ENCODE measurements at regions not wholly inside any gene's neighbourhood (a gene's known extent, or its start where the extent isn't known, plus 50 kb on each side); places are given as distances from the start of the nearest gene placed in this dataset.

- no peak for DNase-seq (ENCODE audit: low read depth)
Observed at GRCh38 chr15:47304656-47305055, 412.6 kb upstream of the SEMA6D start.

- no peak for DNase-seq (ENCODE audit: low read depth)
Observed at GRCh38 chr15:47312161-47312560, 405.1 kb upstream of the SEMA6D start.

GRCh38 chr15:47326410-47327333 is 390.6 kb upstream of the SEMA6D start:
- DNase-seq (ENCODE audit: low read depth) = no peak

- no peak for DNase-seq (ENCODE audit: low read depth)
Observed at GRCh38 chr15:47331829-47332393, 385.4 kb upstream of the SEMA6D start.

- no peak for DNase-seq (ENCODE audit: low read depth)
Observed at GRCh38 chr15:47332481-47332880, 384.8 kb upstream of the SEMA6D start.

- DNase-seq (ENCODE audit: low read depth) = no peak
Observed at GRCh38 chr15:47333734-47334133, 383.6 kb upstream of the SEMA6D start.

- no peak for DNase-seq (ENCODE audit: low read depth)
Observed at GRCh38 chr15:47334805-47335535, 382.3 kb upstream of the SEMA6D start.

GRCh38 chr15:47337106-47337505 is 380.2 kb upstream of the SEMA6D start:
- DNase-seq (ENCODE audit: low read depth) = no peak

GRCh38 chr15:47337836-47338235 is 379.5 kb upstream of the SEMA6D start:
- no peak for DNase-seq (ENCODE audit: low read depth)

GRCh38 chr15:47338771-47339170 is 378.5 kb upstream of the SEMA6D start:
- DNase-seq (ENCODE audit: low read depth) = no peak

GRCh38 chr15:47339800-47340570 is 377.3 kb upstream of the SEMA6D start:
- DNase-seq (ENCODE audit: low read depth) = no peak

- DNase-seq (ENCODE audit: low read depth) = no peak
Observed at GRCh38 chr15:47340571-47340920, 376.8 kb upstream of the SEMA6D start.

- no peak for DNase-seq (ENCODE audit: low read depth)
Observed at GRCh38 chr15:47349179-47349578, 368.1 kb upstream of the SEMA6D start.

GRCh38 chr15:47351501-47351900 is 365.8 kb upstream of the SEMA6D start:
- DNase-seq (ENCODE audit: low read depth) = no peak

GRCh38 chr15:47352217-47352616 is 365.1 kb upstream of the SEMA6D start:
- DNase-seq (ENCODE audit: low read depth) = no peak

- no peak for DNase-seq (ENCODE audit: low read depth)
Observed at GRCh38 chr15:47355759-47356158, 361.5 kb upstream of the SEMA6D start.

GRCh38 chr15:47356297-47356696 is 361.0 kb upstream of the SEMA6D start:
- no peak for DNase-seq (ENCODE audit: low read depth)

- DNase-seq (ENCODE audit: low read depth) = no peak
Observed at GRCh38 chr15:47358876-47359275, 358.4 kb upstream of the SEMA6D start.

- no peak for DNase-seq (ENCODE audit: low read depth)
Observed at GRCh38 chr15:47360305-47360704, 357.0 kb upstream of the SEMA6D start.

GRCh38 chr15:47362118-47362905 is 355.0 kb upstream of the SEMA6D start:
- DNase-seq (ENCODE audit: low read depth) = no peak

- DNase-seq (ENCODE audit: low read depth) = no peak
Observed at GRCh38 chr15:47363653-47364052, 353.7 kb upstream of the SEMA6D start.

All from RPMI7951 (cell line).